ENCODE measurements at regions not wholly inside any gene's neighbourhood (a gene's known extent, or its start where the extent isn't known, plus 50 kb on each side); places are given as distances from the start of the nearest gene placed in this dataset.
"Not testable (repeated sequence)": the region's sequence is repeated elsewhere in the genome, so short reads cannot be mapped to it uniquely, and the experiment has no call there.

DNA sequence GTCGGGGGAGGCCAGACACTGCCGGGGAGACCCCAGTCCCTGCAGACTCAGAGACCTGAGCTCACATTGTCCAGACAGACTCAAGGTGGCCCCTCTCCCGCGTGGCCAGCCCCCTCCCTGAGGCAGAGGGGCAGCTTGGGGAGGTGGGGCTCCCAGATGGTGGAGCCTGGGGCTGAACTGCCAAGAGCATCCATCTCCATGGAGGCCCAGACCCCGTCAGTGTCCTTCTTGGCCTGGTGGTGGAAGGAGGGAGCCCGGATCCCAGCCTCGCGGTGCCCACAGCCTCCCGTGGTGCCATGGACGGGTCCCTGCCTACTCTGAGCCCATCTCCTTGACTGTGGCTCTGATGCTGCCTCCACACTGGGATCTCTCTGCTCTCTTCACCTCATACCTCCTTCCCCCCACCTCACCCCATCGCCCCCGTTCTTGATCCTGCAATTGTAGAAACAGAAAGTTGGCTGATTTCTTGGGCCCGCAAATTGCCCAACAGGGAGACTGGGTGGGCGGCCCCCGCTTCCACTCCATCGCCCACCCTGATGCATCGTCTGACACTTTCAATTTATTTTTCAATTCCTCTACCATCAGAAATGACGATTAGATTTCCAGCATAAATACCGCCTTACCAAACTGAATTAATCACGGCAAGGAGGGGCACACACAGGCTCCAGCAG, 348.9 kb downstream of the MATN1 start:
- no peak for DNase-seq

GRCh38 chr1:30373471-30374399, 349.6 kb downstream of the MATN1 start:
- no peak for DNase-seq

DNA sequence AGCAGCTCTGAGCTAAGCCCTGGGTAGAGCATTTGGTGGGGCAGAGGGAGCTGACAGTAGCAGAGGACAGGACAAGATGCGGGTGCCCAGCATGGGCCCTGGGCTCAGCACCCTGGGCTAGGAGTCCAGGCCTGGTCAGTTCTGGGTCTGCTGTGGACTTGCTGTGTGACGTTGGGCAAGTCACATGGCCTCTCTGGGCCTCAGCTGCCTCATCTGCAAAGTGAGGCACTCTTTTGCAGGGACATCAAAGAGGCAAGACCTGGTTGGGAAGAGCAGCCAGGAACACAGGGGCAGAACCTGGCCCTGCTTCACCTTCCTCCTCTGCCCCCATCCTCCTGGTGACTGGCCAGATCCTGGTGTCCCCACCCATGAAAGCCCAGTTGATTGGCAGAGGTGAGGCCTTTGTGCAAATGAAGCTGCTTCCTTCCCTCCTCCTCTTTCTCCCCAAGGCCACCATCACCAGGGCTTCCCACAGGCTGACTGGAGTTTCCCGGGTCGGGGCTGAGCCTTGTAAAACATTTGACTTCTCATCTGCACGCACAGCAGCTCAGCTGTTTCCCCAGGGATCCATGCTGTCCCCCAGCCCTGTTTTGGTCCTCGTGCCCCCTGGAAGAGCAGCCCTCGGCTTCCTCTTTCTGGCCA, 350.5 kb downstream of the MATN1 start:
- no peak for DNase-seq

DNA sequence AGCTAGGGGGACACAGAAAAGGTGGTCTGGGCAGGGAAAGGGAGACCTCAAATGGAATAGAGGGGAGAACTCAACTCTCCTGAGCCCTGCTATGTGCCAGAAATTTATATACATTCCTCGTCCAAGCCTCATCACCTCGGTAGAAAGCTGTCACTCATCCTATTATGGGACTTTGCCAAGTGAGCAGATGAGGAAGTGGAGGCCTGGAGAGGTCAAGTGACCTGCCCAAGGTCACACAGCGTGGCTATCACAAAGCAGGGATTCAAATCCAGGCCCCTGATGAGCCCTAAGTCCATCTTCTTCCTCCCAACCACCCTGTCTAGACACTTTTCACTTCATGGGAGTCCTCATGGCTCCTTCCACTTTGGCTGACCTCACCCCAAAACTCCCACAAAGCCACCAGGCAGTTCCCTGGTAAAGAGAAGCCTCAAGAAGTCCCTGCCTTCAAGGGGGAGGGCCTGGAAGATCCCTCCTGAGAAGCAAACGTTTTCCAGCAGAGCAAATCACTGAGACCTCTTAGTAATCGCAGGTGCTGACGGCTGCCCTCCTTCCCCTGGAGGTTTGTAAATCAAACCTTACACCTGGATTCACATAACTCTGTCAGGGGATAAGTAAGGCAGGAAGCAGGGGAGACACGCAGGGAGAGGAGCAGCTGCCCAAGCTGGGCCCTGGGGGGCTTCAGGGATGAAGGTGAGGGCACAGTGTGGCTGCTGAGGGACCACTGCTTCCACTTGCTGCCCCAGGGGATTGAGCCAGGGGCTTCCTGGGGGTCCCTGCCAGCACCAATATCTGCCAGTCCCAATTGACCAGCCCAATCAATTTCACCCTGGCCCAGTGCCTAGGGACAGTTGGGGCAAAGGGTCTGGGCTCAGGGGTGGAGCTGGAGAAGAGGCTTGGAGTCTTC, 351.2 kb downstream of the MATN1 start:
- no peak for DNase-seq

DNA sequence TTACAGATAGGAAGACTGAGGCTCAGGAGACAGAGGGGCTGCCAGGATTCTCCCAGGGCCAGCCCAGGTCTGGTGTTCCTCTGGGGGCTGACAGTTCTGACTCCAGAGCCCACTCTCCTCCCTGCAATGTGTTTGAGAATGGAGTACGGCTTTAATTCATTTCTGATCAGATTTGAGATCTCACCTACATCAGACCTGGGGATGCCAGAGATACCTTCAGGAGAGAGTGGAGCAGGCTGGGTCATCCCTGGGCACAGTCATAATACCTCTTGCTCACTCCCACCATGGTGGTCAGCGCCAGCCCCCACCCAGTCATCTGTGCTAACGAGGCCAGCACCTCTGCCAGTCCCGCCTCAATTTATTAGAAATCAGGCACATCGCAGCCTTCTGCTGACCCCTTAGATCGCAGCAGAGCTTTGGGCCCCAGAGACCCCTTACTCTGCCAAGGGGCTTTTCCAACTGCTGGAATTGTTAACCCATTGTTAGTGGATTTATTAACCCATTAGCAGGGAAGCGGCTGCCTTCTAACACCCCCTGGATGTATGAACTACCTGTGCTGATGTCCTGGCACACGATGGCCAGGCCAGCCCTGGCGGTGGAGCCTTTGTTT, 352.1 kb downstream of the MATN1 start:
- DNase-seq, result no peak

DNA sequence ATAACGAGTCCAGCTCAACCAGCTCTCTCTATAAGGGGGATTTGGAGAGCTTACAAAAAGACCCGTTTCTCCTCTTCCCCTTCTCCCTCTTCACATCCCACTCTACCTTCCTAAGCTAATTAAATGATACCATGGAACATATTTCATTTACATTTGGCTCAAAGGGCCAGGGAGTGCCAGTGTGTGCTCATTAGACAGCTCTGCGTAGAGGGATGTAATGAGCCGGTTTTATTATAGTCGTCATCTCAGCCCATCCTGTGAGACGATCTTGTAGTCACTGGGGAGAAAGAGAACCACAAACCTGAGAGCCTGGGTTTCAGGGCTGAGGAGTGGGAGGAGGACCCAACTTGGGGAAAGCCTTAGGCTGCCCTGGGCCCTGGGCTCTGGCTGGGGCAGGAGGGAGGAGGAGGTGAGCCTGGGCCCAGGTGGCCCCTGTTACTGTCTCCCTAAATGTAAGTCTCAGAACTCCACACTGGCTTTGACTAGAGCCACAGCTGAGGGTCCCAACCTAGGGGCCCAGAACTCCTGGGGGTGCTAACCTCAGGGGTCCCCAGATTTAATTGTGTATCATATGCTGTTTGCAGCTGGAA, 354.6 kb downstream of the MATN1 start:
- DNase-seq, result no peak

- DNase-seq, result no peak
Observed at GRCh38 chr1:30366911-30367310, 356.5 kb downstream of the MATN1 start.

GRCh38 chr1:30366199-30366598, 357.2 kb downstream of the MATN1 start:
- DNase-seq, result no peak

DNA sequence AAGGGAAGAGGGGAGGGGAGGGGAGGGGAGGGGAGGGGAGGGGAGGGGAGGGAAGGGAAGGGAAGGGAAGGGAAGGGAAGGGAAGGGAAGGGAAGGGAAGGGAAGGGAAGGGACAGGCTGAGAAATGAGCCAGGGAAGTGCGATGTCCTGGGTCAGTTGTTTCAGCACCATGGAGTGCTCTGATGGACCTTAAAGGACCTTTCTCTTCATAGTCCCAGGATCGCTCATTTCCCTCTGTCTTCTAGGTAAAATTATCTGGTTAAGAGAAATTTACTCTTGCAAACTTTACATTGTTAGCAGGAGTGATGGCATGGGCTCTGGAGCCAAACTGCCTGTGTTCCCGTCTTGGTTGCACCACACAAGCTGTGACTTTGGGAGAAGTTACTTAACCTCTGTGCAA, 357.8 kb downstream of the MATN1 start:
- DNase-seq, result no peak

DNA sequence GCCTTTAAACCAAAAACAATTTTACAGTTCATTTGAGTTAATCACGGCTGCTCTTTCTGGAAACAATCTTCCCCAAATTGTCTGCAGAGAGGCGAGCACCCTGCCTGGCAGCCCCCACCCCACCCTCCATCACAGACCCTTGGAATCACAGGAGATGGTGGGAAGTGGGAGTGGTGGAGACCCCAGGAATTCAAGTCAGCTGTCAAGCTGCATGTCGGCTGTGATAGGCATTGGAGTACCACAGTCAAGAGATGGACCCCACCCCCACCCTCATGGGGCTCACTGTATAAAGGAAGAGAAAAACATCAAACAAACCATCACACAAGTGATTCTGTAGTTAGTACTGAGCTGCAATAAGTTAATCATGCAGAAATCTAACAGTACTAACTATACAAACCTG, 360.4 kb downstream of the MATN1 start:
- DNase-seq, result no peak

DNA sequence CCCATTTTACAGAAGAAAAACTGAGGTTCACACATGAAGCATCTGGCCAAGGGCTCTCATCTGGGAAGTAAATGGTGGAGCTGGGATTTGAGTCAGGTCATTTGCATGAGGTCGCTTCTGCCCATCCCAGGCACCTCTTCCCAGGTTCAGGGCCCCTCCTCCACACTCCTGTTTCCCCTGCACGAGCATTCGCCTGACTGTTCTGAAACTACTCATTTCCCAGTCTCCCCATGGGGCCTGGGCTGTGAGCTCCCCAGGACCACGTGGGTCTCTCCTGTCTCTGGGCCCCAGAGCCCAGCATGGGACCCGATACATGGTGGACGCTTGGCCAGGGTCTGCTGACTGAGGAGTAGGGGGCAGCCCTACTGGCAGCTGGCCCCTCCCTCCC, 360.8 kb downstream of the MATN1 start:
- no peak for DNase-seq

DNA sequence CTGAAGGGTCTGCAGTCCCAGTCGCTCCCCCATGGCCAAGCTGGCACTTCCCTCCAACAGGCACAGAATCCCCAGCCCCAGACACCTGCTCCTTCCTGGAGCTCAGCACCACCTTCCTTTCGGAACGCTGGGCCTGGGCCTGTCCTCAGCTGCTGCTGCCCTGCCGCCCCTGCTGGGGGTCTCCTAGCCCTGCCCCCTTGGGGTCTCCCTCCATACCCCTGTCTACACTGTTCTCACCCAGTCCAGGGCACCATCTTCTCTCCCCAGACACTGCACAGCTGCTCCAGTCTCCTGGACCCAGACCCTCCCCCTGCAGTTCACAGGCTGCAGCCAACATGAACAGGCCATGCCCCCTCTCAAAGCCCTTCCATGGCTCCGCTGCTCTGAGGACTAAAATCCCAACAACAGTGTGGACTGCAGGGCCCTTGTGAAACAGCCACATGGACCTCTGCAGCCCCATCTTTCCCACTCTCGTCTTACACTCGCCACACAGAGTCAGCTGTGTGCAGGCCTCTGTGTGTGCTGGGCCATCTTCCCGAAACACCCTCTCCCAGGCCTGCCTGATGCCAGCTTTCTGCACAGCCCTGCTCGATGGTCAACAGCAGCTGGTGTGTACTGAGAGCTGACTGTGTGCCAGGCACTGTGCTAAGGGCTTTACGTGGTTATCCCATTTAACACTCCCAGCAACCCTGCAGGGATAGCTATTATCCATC, 361.3 kb downstream of the MATN1 start:
- DNase-seq, result not testable (repeated sequence)

GRCh38 chr1:30360753-30361152, 362.6 kb downstream of the MATN1 start:
- no peak for DNase-seq

- DNase-seq, result no peak
Observed at GRCh38 chr1:30360281-30360680, 363.1 kb downstream of the MATN1 start.

- DNase-seq, result no peak
Observed at GRCh38 chr1:30359539-30360220, 363.7 kb downstream of the MATN1 start.

- no peak for DNase-seq
Observed at GRCh38 chr1:30358500-30358899, 364.9 kb downstream of the MATN1 start.

DNA sequence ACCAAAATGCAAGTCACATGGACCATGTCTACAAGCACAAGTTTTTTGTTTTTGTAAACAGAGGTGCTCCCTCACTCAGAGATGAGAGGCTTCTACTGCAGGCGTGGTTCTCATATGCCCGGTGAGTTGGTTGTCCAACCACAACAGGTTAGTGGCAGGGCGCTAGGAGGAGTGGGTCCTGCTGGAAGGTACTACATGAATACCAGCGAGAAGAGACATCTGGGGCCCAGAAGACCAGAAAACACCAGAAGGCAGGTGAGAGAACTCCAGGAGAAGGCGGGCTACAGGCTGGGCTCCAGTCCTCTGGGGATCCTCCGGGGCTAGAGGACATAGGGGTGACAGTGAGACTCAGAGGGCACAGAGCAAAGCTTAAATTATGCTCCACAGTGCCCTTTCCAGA, 366.5 kb downstream of the MATN1 start:
- DNase-seq, result no peak

DNA sequence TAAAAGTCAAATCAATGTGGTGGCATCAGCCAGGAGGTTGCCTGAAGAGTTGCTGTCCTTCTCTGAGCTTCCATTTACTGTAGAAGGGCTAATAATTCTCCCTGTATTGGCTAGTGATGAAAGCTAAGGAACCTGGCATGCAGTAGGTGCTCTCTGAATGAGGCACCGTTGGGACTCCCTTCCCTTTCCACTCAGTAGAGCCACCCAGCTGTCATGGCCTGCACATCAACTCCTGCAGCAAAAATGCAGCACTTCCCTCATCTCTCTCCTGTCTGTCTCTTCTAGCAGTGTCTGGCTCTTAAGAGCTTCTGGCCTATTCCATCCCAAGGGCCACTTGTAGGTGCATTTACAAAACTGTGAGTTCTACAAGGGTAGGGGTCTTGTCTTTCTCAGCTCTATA, 369.0 kb downstream of the MATN1 start:
- no peak for DNase-seq

GRCh38 chr1:30353637-30354036, 369.7 kb downstream of the MATN1 start:
- DNase-seq, result no peak

DNA sequence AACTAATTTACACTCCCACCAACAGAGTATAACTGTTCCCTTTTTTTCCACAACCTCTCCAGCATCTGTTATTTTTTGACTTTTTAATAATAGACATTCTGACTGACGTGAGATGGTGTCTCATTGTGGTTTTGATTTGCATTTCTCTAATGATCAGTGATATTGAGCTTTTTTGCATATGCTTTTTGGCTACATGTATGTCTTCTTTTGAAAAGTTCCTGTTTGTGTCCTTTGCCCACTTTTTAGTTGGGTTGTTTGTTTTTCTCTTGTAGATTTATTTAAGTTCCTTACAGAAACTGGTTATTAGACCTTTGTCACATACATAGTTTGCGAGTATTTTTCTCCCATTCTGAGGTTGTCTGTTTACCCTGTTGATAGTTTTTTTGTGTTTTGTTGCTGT, 375.2 kb downstream of the MATN1 start:
- DNase-seq, result no peak

Measured in NCI-H1694 (cell line).